A673 (cell line): ENCODE measurements at regions not wholly inside any gene's neighbourhood (a gene's known extent, or its start where the extent isn't known, plus 50 kb on each side); places are given as distances from the start of the nearest gene placed in this dataset.

ENCODE experiments used
- CTCF ChIP-seq: fragments of 300-800, 200-600 bp; sonication (generic); conservative IDR thresholded peaks from 2 replicates; pipeline ENCODE4 v1.5.1; 2017; ENCODE audit warnings: low read depth, mild to moderate bottlenecking, antibody characterized with exemption, low read length, moderate library complexity, mixed read lengths
- EZH2 ChIP-seq: fragments of 200-600 bp; sonication (generic); IDR thresholded peaks from 2 replicates; pipeline ENCODE4 v1.6.1; 2017; ENCODE audit warnings: borderline replicate concordance, low read depth, mild to moderate bottlenecking, mixed read lengths, antibody characterized with exemption, low read length; ENCODE audit not compliant: poor library complexity, severe bottlenecking

- TF ChIP-seq CTCF (no peak), EZH2 (no peak)
Observed at GRCh38 chr10:106107706-106108105, 1056.8 kb downstream of the SORCS1 start.
